IMR-90 (cell line): ENCODE measurements at regions not wholly inside any gene's neighbourhood (a gene's known extent, or its start where the extent isn't known, plus 50 kb on each side); places are given as distances from the start of the nearest gene placed in this dataset.
A peak's percentile ranks its signal among the peaks of the same experiment; 100 is the strongest.

Source experiments
- ATAC-seq: fragments of 200-7000 bp; cut with Tn5 transposase; 2 replicates; pipeline ENCODE4 v1.9.1; 2020; ENCODE audit warnings: low read depth, mild to moderate bottlenecking, moderate library complexity
- BruUV-seq: library from RNA; stranded (reverse); fragments of 400-500 nt; replicated peaks from 2 replicates; lab custom pipeline; 2021; lab: Mats Ljungman, UMichigan
- CTCF ChIA-PET: fragments of 300-600 bp; formaldehyde crosslinking; extraction: SDS; loops from one replicate; lab custom pipeline; 2021; ENCODE audit warnings: antibody characterized with exemption; lab: Yijun Ruan, JAX
- POLR2A ChIA-PET: fragments of 300-600 bp; sonication (Branson Sonifier 250); formaldehyde crosslinking; loops from one replicate; lab custom pipeline; 2022; ENCODE audit warnings: antibody characterized with exemption; ENCODE audit not compliant: unreplicated experiment; lab: Charles Lee
- DNase-seq: peaks from one replicate; pipeline ENCODE4 v3.0.0; 2013
- H2AFZ ChIP-seq: replicated peaks from 2 replicates; pipeline ENCODE3; 2013; ENCODE audit warnings: low read length, mild to moderate bottlenecking; ENCODE audit not compliant: poor library complexity
- H2AK5ac ChIP-seq: 2 replicates; pipeline ENCODE4 v1.6.1; 2013; ENCODE audit warnings: low read depth, low read length, inconsistent platforms
- H2AK9ac ChIP-seq: replicated peaks from 2 replicates; pipeline ENCODE3; 2013; ENCODE audit warnings: mild to moderate bottlenecking, low read depth, low read length, moderate library complexity; ENCODE audit not compliant: poor library complexity
- H2BK120ac ChIP-seq: 2 replicates; pipeline ENCODE4 v1.6.1; 2013; ENCODE audit warnings: low read depth, low read length, inconsistent platforms
- H2BK15ac ChIP-seq: 3 replicates; pipeline ENCODE4 v1.6.1; 2013; ENCODE audit warnings: low read depth, low read length, inconsistent platforms
- H2BK20ac ChIP-seq: 2 replicates; pipeline ENCODE4 v1.6.1; 2013; ENCODE audit warnings: low read depth, mild to moderate bottlenecking, inconsistent platforms, low read length, moderate library complexity
- H2BK5ac ChIP-seq: 2 replicates; pipeline ENCODE4 v1.6.1; 2013; ENCODE audit warnings: mild to moderate bottlenecking, low read depth, low read length, inconsistent platforms; ENCODE audit not compliant: poor library complexity, severe bottlenecking
- H3K14ac ChIP-seq: replicated peaks from 2 replicates; pipeline ENCODE4 v1.6.1; 2013; ENCODE audit warnings: low read depth, low read length, inconsistent platforms
- H3K18ac ChIP-seq: 2 replicates; pipeline ENCODE4 v1.6.1; 2013; ENCODE audit warnings: low read depth, low read length, control low read depth
- H3K23ac ChIP-seq: 2 replicates; pipeline ENCODE4 v1.6.1; 2013; ENCODE audit warnings: low read depth, low read length, inconsistent platforms
- H3K27ac ChIP-seq: 2 replicates; pipeline ENCODE4 v1.5.1; 2013; ENCODE audit warnings: mild to moderate bottlenecking, control low read depth, low read length; ENCODE audit not compliant: insufficient read depth
- H3K27me3 ChIP-seq: 2 replicates; pipeline ENCODE4 v1.6.1; 2013; ENCODE audit warnings: low read length; ENCODE audit not compliant: control insufficient read depth, insufficient read depth
- H3K36me3 ChIP-seq: 2 replicates; pipeline ENCODE4 v1.6.1; 2013; ENCODE audit warnings: low read length, mixed read lengths; ENCODE audit not compliant: control insufficient read depth, insufficient read depth
- H3K4ac ChIP-seq: 2 replicates; pipeline ENCODE4 v1.6.1; 2013; ENCODE audit warnings: low read depth, low read length, inconsistent platforms
- H3K4me1 ChIP-seq: 2 replicates; pipeline ENCODE4 v1.6.1; 2013; ENCODE audit warnings: low read length, mixed read lengths; ENCODE audit not compliant: control insufficient read depth, insufficient read depth
- H3K4me2 ChIP-seq: 2 replicates; pipeline ENCODE4 v1.6.1; 2013; ENCODE audit warnings: low read depth, mild to moderate bottlenecking, control low read depth, low read length, moderate library complexity
- H3K4me3 ChIP-seq: 2 replicates; pipeline ENCODE4 v1.5.1; 2013; ENCODE audit warnings: low read depth, mild to moderate bottlenecking, control low read depth, low read length, moderate library complexity; ENCODE audit not compliant: insufficient read depth
- H3K56ac ChIP-seq: 2 replicates; pipeline ENCODE4 v1.6.1; 2013; ENCODE audit warnings: low read length, inconsistent platforms; ENCODE audit not compliant: insufficient read depth; ENCODE audit errors: extremely low read depth
- H3K79me1 ChIP-seq, 2 experiments: 2 replicates each; pipeline ENCODE4 v1.6.1; 2013; ENCODE audit warnings: low read length in 2 of 2, inconsistent platforms in 1 of 2, low read depth in 1 of 2
- H3K9ac ChIP-seq: 2 replicates; pipeline ENCODE4 v1.6.1; 2013; ENCODE audit warnings: low read depth, low read length, control low read depth
- H3K9me1 ChIP-seq: 2 replicates; pipeline ENCODE4 v1.6.1; 2013; ENCODE audit warnings: low read length, inconsistent platforms; ENCODE audit not compliant: insufficient read depth
- H3K9me3 ChIP-seq: 2 replicates; pipeline ENCODE4 v1.6.1; 2013; ENCODE audit warnings: low read length; ENCODE audit not compliant: control insufficient read depth, insufficient read depth
- H4K20me1 ChIP-seq: 2 replicates; pipeline ENCODE4 v1.6.1; 2013; ENCODE audit warnings: low read length, inconsistent platforms; ENCODE audit not compliant: insufficient read depth
- H4K5ac ChIP-seq: 2 replicates; pipeline ENCODE4 v1.6.1; 2013; ENCODE audit warnings: mild to moderate bottlenecking, low read depth, low read length, control low read depth
- H4K8ac ChIP-seq, 2 experiments: 2 replicates each; pipeline ENCODE4 v1.6.1; 2013; ENCODE audit warnings: low read depth in 2 of 2, low read length in 2 of 2, control low read depth in 1 of 2, inconsistent platforms in 1 of 2
- H4K91ac ChIP-seq: 2 replicates; pipeline ENCODE4 v1.6.1; 2013; ENCODE audit warnings: low read depth, low read length, inconsistent platforms; ENCODE audit not compliant: insufficient read depth
- CEBPB ChIP-seq: IDR thresholded peaks from 2 replicates; pipeline ENCODE4 v1.6.1; 2012; ENCODE audit warnings: low read depth, low read length, improper control_type of control experiment
- NFE2L2 ChIP-seq: fragments of 150-350 bp; IDR thresholded peaks from 2 replicates; pipeline ENCODE4 v1.6.1; 2016; ENCODE audit warnings: low read depth, mild to moderate bottlenecking, low read length
- WGBS, 2 experiments: methylation state at CpG; one replicate each; pipeline versions ENCODE4 v1.1.5 to v1.1.7; 2013; ENCODE audit warnings: missing lambda C conversion rate in 2 of 2; ENCODE audit not compliant: insufficient read length in 1 of 2; ENCODE audit errors: extremely low coverage in 2 of 2; 5-methylcytosine and 5-hydroxymethylcytosine counted together
- dilution Hi-C: fragments of 300-500 bp; cut with HindIII; formaldehyde crosslinking; loops from one replicate; pipeline ENCODE4 v1.14.3; 2018; ENCODE audit warnings: low sequenced_read_pairs; ENCODE audit not compliant: unreplicated experiment
- in situ Hi-C: fragments of 300-500 bp; cut with MboI; formaldehyde crosslinking; loops from 3 replicates; pipeline ENCODE4 v1.14.3; 2019; ENCODE audit warnings: low sequenced_read_pairs, inconsistent platforms, mixed read lengths
- intact Hi-C: fragments of 100-400 bp; cut with micrococcal nuclease; formaldehyde crosslinking; loops from 2 replicates; pipeline ENCODE4 v1.10.0; 2022

- Histone ChIP-seq H3K36me3 (no peaks in the 10 kb centered on the region), H3K4me3 (no peak overlapping the region), H4K8ac (no peak overlapping the region), H2BK120ac (peak overlapping the region; percentile 52; the same call in 1 of the 2 replicates), H2AK9ac (no peak overlapping the region), H3K27me3 (no peaks in the 10 kb centered on the region), H3K4ac (peak overlapping the region; percentile 33; the same call in 1 of the 2 replicates), H3K9me1 (peaks cover 5% of the 10 kb centered on the region; the same call in 1 of the 2 replicates), H3K14ac (peak overlapping the region; percentile 58; the same call in 1 of the 2 replicates), H4K5ac (peak overlapping the region; percentile 44; the same call in 1 of the 2 replicates), H2BK5ac (no peak overlapping the region), H2BK15ac (no peak overlapping the region), H3K23ac (no peak overlapping the region), H3K18ac (peak overlapping the region; percentile 22), H2AK5ac (peak overlapping the region; percentile 49; the same call in 1 of the 2 replicates), H4K91ac (no peak overlapping the region), H3K27ac (no peak overlapping the region), H3K79me1 (peaks cover 2 to 4% of the 10 kb centered on the region in 2 experiments; a peak in 1 of 4 replicates), H3K9ac (no peak overlapping the region), H3K56ac (no peak overlapping the region), H2AFZ (peak overlapping the region; percentile 81), H4K20me1 (no peaks in the 10 kb centered on the region), H3K9me3 (no peaks in the 10 kb centered on the region), H3K4me2 (no peak overlapping the region), H2BK20ac (no peak overlapping the region; the same call in 1 of the 2 replicates), H3K4me1 (peaks cover 5% of the 10 kb centered on the region; the same call in 1 of the 2 replicates)
- no peak for TF ChIP-seq CEBPB
- peak; percentile 29; the same call in 1 of the 2 replicates for TF ChIP-seq NFE2L2
- ChIA-PET POLR2A (no interaction called here), CTCF (no interaction called here)
- DNase-seq (no peak), ATAC-seq (no peak)
- dilution Hi-C loops (no loop called here), intact Hi-C loops (no loop called here), in situ Hi-C loops (no loop called here)
- WGBS, 2 experiments: no CpG with 5 or more reads among the region's 7 CpGs
- BruUV-seq: no TSS peak
Measured at GRCh38 chr2:9681427-9681817, 50.6 kb upstream of the YWHAQ start.
